ENCODE measurements at regions not wholly inside any gene's neighbourhood (a gene's known extent, or its start where the extent isn't known, plus 50 kb on each side); places are given as distances from the start of the nearest gene placed in this dataset.
A peak's percentile ranks its signal among the peaks of the same experiment; 100 is the strongest.

GRCh38 chr3:56985878-56986277, 74.6 kb upstream of the SPATA12 start:
- no peak for DNase-seq (ENCODE audit: extremely low read depth, low read depth)
- peak; percentile 14 for TF ChIP-seq CTCF (IDR thresholded peaks at IDR 0.05; ENCODE audit: low read depth, low read length)

- DNase-seq (ENCODE audit: extremely low read depth, low read depth), result no peak
- no peak for TF ChIP-seq CTCF (IDR thresholded peaks at IDR 0.05; ENCODE audit: low read depth, low read length)
Measured at GRCh38 chr3:56985460-56985859, 75.0 kb upstream of the SPATA12 start.

- DNase-seq (ENCODE audit: extremely low read depth, low read depth), result no peak
- no peak for TF ChIP-seq CTCF (IDR thresholded peaks at IDR 0.05; ENCODE audit: low read depth, low read length)
Measured at GRCh38 chr3:56983427-56983826, 77.0 kb upstream of the SPATA12 start.

GRCh38 chr3:56981445-56982230, 78.8 kb upstream of the SPATA12 start:
- no peak for DNase-seq (ENCODE audit: extremely low read depth, low read depth)
- no peak for TF ChIP-seq CTCF (IDR thresholded peaks at IDR 0.05; ENCODE audit: low read depth, low read length)

GRCh38 chr3:56980798-56981390, 79.6 kb upstream of the SPATA12 start:
- TF ChIP-seq CTCF (IDR thresholded peaks at IDR 0.05; ENCODE audit: low read depth, low read length), result no peak
- DNase-seq (ENCODE audit: extremely low read depth, low read depth), result peak; percentile 77

- TF ChIP-seq CTCF (IDR thresholded peaks at IDR 0.05; ENCODE audit: low read depth, low read length), result no peak
Measured at GRCh38 chr3:56980243-56980642, 80.2 kb upstream of the SPATA12 start.

GRCh38 chr3:56979791-56980190, 80.7 kb upstream of the SPATA12 start:
- no peak for DNase-seq (ENCODE audit: extremely low read depth, low read depth)
- TF ChIP-seq CTCF (IDR thresholded peaks at IDR 0.05; ENCODE audit: low read depth, low read length), result no peak

More at GRCh38 chr3:56980243-56980642, 80.2 kb upstream of the SPATA12 start:
- no peak for DNase-seq (ENCODE audit: extremely low read depth, low read depth)

Measured in AG09319 (cell line).